Fibroblast of lung (primary cell): ENCODE measurements at regions not wholly inside any gene's neighbourhood (a gene's known extent, or its start where the extent isn't known, plus 50 kb on each side); places are given as distances from the start of the nearest gene placed in this dataset.

Experiments
- DNase-seq, 2 donors: peaks; one replicate each; pipeline versions ENCODE4 v3.0.0 to v3.0.0-alpha.2; 2010; ENCODE audit warnings: low read depth in 2 of 2
- H2AFZ ChIP-seq: 2 replicates; pipeline ENCODE4 v1.5.1; 2012; ENCODE audit warnings: low read length, control low read depth, inconsistent platforms
- H3K27ac ChIP-seq: 2 replicates; pipeline ENCODE4 v1.5.1; 2011; ENCODE audit warnings: low read length, control low read depth; ENCODE audit not compliant: insufficient read depth
- H3K27me3 ChIP-seq: 2 replicates; pipeline ENCODE4 v1.5.1; 2011; ENCODE audit warnings: mild to moderate bottlenecking, low read length; ENCODE audit not compliant: control insufficient read depth, insufficient read depth
- H3K36me3 ChIP-seq: 2 replicates; pipeline ENCODE4 v1.5.1; 2011; ENCODE audit warnings: low read length; ENCODE audit not compliant: control insufficient read depth, insufficient read depth
- H3K4me1 ChIP-seq: 2 replicates; pipeline ENCODE4 v1.5.1; 2011; ENCODE audit warnings: low read length; ENCODE audit not compliant: control insufficient read depth, insufficient read depth; ENCODE audit errors: extremely low read depth
- H3K4me2 ChIP-seq: 2 replicates; pipeline ENCODE4 v1.5.1; 2011; ENCODE audit warnings: low read length, control low read depth; ENCODE audit not compliant: insufficient read depth; ENCODE audit errors: extremely low read depth
- H3K4me3 ChIP-seq, 4 experiments: fragments of 200-600 bp in 1 of 4; sonication (generic) in 1 of 4; replicated peaks in 1 of 4; 2 replicates each; pipeline ENCODE4 v1.5.1; 2011 to 2016; ENCODE audit warnings: low read length in 4 of 4, low read depth in 3 of 4, mild to moderate bottlenecking in 3 of 4, control low read depth in 2 of 4, inconsistent platforms in 1 of 4, mixed read lengths in 1 of 4; ENCODE audit not compliant: insufficient read depth in 1 of 4; ENCODE audit errors: control extremely low read depth in 1 of 4
- H3K79me2 ChIP-seq: 2 replicates; pipeline ENCODE4 v1.5.1; 2012; ENCODE audit warnings: mild to moderate bottlenecking, low read length, inconsistent platforms; ENCODE audit not compliant: control insufficient read depth, insufficient read depth
- H3K9ac ChIP-seq: 2 replicates; pipeline ENCODE4 v1.5.1; 2011; ENCODE audit warnings: mild to moderate bottlenecking, low read length, control low read depth; ENCODE audit not compliant: insufficient read depth
- H3K9me3 ChIP-seq: 2 replicates; pipeline ENCODE4 v1.5.1; 2012; ENCODE audit warnings: low read depth, low read length; ENCODE audit not compliant: control insufficient read depth, insufficient read depth
- H4K20me1 ChIP-seq: 2 replicates; pipeline ENCODE4 v1.5.1; 2011; ENCODE audit warnings: low read length; ENCODE audit not compliant: control insufficient read depth, insufficient read depth; ENCODE audit errors: extremely low read depth
- CTCF ChIP-seq, 2 donors: IDR thresholded peaks in 1 of 2; conservative IDR thresholded peaks in 1 of 2; 1 replicate in 1 of 2; 2 replicates in 1 of 2; pipeline ENCODE4 v1.5.1; 2011 to 2012; ENCODE audit warnings: low read length in 2 of 2, control low read depth in 1 of 2, inconsistent platforms in 1 of 2, low read depth in 1 of 2, mild to moderate bottlenecking in 1 of 2
- EZH2 ChIP-seq: IDR thresholded peaks from 2 replicates; pipeline ENCODE4 v1.5.1; 2012; ENCODE audit warnings: low read length, control low read depth, mild to moderate bottlenecking; ENCODE audit errors: missing control alignments

GRCh38 chr3:72633534-72633933 is 214.7 kb downstream of the SHQ1 start:
- Histone ChIP-seq H3K79me2 (no peaks in the 10 kb centered on the region), H3K27ac (no peak overlapping the region), H3K9ac (no peak overlapping the region), H2AFZ (no peak overlapping the region), H3K36me3 (no peaks in the 10 kb centered on the region), H3K4me1 (no peaks in the 10 kb centered on the region), H3K4me3 (no peak overlapping the region), H3K9me3 (no peaks in the 10 kb centered on the region), H4K20me1 (no peaks in the 10 kb centered on the region), H3K4me2 (no peak overlapping the region), H3K27me3 (no peaks in the 10 kb centered on the region)
- TF ChIP-seq CTCF (conservative IDR thresholded peaks at IDR 0.05 in 1 of 2, IDR thresholded peaks at IDR 0.05 in 1 of 2; ENCODE audit: low read depth in 1 of 2, low read length in 2 of 2) = no peak
- no peak for TF ChIP-seq EZH2
- no peak for DNase-seq

GRCh38 chr3:72633121-72633520 is 215.1 kb downstream of the SHQ1 start:
- no peaks in the 10 kb centered on the region for H3K36me3 ChIP-seq

DNA sequence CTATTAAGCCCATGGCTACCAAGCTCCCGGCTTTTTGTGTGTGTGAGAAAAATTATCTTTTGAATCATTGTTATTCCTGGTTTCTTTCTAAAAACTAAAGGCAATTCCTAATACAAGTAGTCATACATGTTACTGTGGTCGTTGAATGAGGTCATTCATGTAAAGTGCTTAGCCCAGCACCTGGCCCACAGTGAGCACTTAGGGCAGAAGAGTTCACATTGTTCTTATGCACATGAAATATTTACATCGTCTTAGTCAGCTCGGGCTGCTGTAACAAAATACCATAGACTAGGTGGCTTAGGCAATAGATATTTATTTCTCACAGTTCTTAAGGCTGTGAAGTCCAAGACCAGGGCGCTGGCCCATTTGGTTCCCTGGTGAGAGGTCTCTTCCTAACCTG is 216.1 kb downstream of the SHQ1 start:
- H3K4me3 ChIP-seq = no peak overlapping the region
- no peaks in the 10 kb centered on the region for H3K79me2 ChIP-seq
- H3K9me3 ChIP-seq = no peaks in the 10 kb centered on the region
- H3K4me2 ChIP-seq = no peak overlapping the region
- H2AFZ ChIP-seq = no peak overlapping the region
- H3K9ac ChIP-seq = no peak overlapping the region
- peak in 1 of 2 donors; percentile 50 for DNase-seq
- H3K36me3 ChIP-seq = no peaks in the 10 kb centered on the region
- no peaks in the 10 kb centered on the region for H3K4me1 ChIP-seq
- H3K27ac ChIP-seq = no peak overlapping the region
- TF ChIP-seq CTCF (conservative IDR thresholded peaks at IDR 0.05 in 1 of 2, IDR thresholded peaks at IDR 0.05 in 1 of 2; ENCODE audit: low read depth in 1 of 2, low read length in 2 of 2) (no peak), EZH2 (no peak)
- H3K27me3 ChIP-seq = no peaks in the 10 kb centered on the region
- no peaks in the 10 kb centered on the region for H4K20me1 ChIP-seq

More at GRCh38 chr3:72633121-72633520, 215.1 kb downstream of the SHQ1 start:
- TF ChIP-seq EZH2 = no peak
- no peak for TF ChIP-seq CTCF (conservative IDR thresholded peaks at IDR 0.05 in 1 of 2, IDR thresholded peaks at IDR 0.05 in 1 of 2; ENCODE audit: low read depth in 1 of 2, low read length in 2 of 2)
- Histone ChIP-seq H3K79me2 (no peaks in the 10 kb centered on the region), H2AFZ (no peak overlapping the region), H3K27me3 (no peaks in the 10 kb centered on the region), H3K4me1 (no peaks in the 10 kb centered on the region), H3K4me3 (no peak overlapping the region), H3K9ac (no peak overlapping the region), H3K27ac (no peak overlapping the region), H3K4me2 (no peak overlapping the region), H3K9me3 (no peaks in the 10 kb centered on the region), H4K20me1 (no peaks in the 10 kb centered on the region)
- peak in 1 of 2 donors; percentile 65 for DNase-seq
